ENCODE measurements at regions not wholly inside any gene's neighbourhood (a gene's known extent, or its start where the extent isn't known, plus 50 kb on each side); places are given as distances from the start of the nearest gene placed in this dataset.

GRCh38 chr1:79264285-79264684 is 257.8 kb upstream of the ADGRL4 start:
- no peaks in the 10 kb centered on the region for H3K36me3 ChIP-seq
- TF ChIP-seq CTCF (IDR thresholded peaks at IDR 0.05): no peak

GRCh38 chr1:79262745-79263258 is 256.3 kb upstream of the ADGRL4 start:
- Histone ChIP-seq H3K27me3 (no peaks in the 10 kb centered on the region), H3K27ac (no peak overlapping the region), H3K4me3 (ENCODE audit: low read depth in 1 of 2, low read length in 1 of 2) (no peak overlapping the region), H3K9me3 (no peaks in the 10 kb centered on the region), H3K4me1 (ENCODE audit: control insufficient read depth in 1 of 2, insufficient read depth in 1 of 2, low read depth in 1 of 2, low read length in 1 of 2) (no peaks in the 10 kb centered on the region), H3K36me3 (no peaks in the 10 kb centered on the region)
- no peak for TF ChIP-seq CTCF (IDR thresholded peaks at IDR 0.05)

More at GRCh38 chr1:79264285-79264684, 257.8 kb upstream of the ADGRL4 start:
- no peak overlapping the region for H3K27ac ChIP-seq
- H3K4me1 ChIP-seq (ENCODE audit: control insufficient read depth in 1 of 2, insufficient read depth in 1 of 2, low read depth in 1 of 2, low read length in 1 of 2): no peaks in the 10 kb centered on the region
- no peak overlapping the region for H3K4me3 ChIP-seq (ENCODE audit: low read depth in 1 of 2, low read length in 1 of 2)
- no peaks in the 10 kb centered on the region for H3K27me3 ChIP-seq
- H3K9me3 ChIP-seq: no peaks in the 10 kb centered on the region

GRCh38 chr1:79259390-79260336 is 253.1 kb upstream of the ADGRL4 start:
- H3K27ac ChIP-seq: no peak overlapping the region
- H3K4me3 ChIP-seq (ENCODE audit: low read depth in 1 of 2, low read length in 1 of 2): no peak overlapping the region
- no peaks in the 10 kb centered on the region for H3K36me3 ChIP-seq
- no peaks in the 10 kb centered on the region for H3K27me3 ChIP-seq
- no peaks in the 10 kb centered on the region for H3K9me3 ChIP-seq
- TF ChIP-seq CTCF (IDR thresholded peaks at IDR 0.05): no peak
- no peaks in the 10 kb centered on the region for H3K4me1 ChIP-seq (ENCODE audit: control insufficient read depth in 1 of 2, insufficient read depth in 1 of 2, low read depth in 1 of 2, low read length in 1 of 2)

GRCh38 chr1:79255421-79255820 is 248.9 kb upstream of the ADGRL4 start:
- Histone ChIP-seq H3K9me3 (no peaks in the 10 kb centered on the region), H3K27ac (no peak overlapping the region), H3K4me3 (ENCODE audit: low read depth in 1 of 2, low read length in 1 of 2) (no peak overlapping the region), H3K36me3 (no peaks in the 10 kb centered on the region), H3K27me3 (no peaks in the 10 kb centered on the region), H3K4me1 (ENCODE audit: control insufficient read depth in 1 of 2, insufficient read depth in 1 of 2, low read depth in 1 of 2, low read length in 1 of 2) (no peaks in the 10 kb centered on the region)
- no peak for TF ChIP-seq CTCF (IDR thresholded peaks at IDR 0.05)

GRCh38 chr1:79252598-79252997 is 246.1 kb upstream of the ADGRL4 start:
- Histone ChIP-seq H3K4me3 (ENCODE audit: low read depth in 1 of 2, low read length in 1 of 2) (no peak overlapping the region), H3K27ac (no peak overlapping the region), H3K36me3 (no peaks in the 10 kb centered on the region), H3K4me1 (ENCODE audit: control insufficient read depth in 1 of 2, insufficient read depth in 1 of 2, low read depth in 1 of 2, low read length in 1 of 2) (no peaks in the 10 kb centered on the region), H3K27me3 (no peaks in the 10 kb centered on the region), H3K9me3 (no peaks in the 10 kb centered on the region)
- no peak for TF ChIP-seq CTCF (IDR thresholded peaks at IDR 0.05)

All from neutrophil (primary cell).